ENCODE measurements at regions not wholly inside any gene's neighbourhood (a gene's known extent, or its start where the extent isn't known, plus 50 kb on each side); places are given as distances from the start of the nearest gene placed in this dataset.

DNA sequence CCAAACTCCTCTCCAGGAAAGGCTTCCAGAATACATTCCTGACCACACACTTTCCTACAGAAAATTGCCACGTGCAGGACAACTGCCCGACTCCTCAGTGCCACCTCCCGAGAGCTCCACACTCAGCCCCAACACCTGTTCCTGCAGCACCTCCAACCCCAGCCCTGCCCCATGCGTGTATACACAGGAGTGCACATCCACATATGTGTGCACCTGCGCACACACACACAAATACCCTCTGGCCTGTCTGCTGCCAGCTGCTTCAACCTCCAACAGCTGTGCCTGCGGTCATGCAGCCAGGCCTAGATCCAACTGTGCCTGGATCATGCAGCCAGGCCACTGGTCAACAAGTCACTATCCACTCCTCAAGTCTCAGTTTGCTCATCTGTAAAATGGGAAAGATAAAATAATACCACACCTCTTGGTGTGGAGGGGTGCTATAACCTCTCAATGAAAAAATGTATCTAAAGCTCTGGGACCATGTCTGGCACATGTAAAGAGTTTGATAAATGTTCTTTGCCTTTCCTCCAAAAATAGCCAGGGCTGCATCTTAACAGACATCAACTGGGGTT lies 152.1 kb upstream of the ID2 start:
- H3K27me3 Mint-ChIP-seq = peaks cover 4% of the 10 kb centered on the region
- H3K4me1 Mint-ChIP-seq (ENCODE audit: low read depth) = peaks cover 23% of the 10 kb centered on the region
- peaks cover 5% of the 10 kb centered on the region for H3K36me3 Mint-ChIP-seq (ENCODE audit: low read depth)
- peaks cover 13% of the 10 kb centered on the region for H3K9me3 Mint-ChIP-seq
- no peak overlapping the region for H3K27ac Mint-ChIP-seq
- H3K4me3 Mint-ChIP-seq = no peak overlapping the region

DNA sequence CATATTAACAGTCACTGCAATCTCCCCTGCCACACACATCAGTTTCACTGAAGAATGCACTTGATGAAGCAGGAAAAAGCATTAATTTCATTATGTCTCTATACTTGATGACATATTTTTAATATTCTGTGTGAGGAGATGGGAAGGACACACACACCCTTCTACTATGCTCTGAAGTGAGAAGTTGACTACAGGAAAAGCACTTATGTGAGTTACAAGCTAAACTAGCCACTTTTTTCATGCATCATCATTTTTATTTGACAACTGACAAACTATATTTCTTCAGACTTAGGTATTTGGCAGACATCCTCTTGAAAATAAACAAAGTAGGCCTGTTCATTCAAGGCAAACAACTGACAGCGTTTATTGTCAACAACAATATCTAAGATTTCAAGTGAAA lies 150.4 kb upstream of the ID2 start:
- Mint-ChIP-seq H3K9me3 (peaks cover 13% of the 10 kb centered on the region), H3K27me3 (peaks cover 4% of the 10 kb centered on the region), H3K4me1 (ENCODE audit: low read depth) (peaks cover 24% of the 10 kb centered on the region), H3K27ac (no peak overlapping the region), H3K36me3 (ENCODE audit: low read depth) (peaks cover 5% of the 10 kb centered on the region), H3K4me3 (no peak overlapping the region)

DNA sequence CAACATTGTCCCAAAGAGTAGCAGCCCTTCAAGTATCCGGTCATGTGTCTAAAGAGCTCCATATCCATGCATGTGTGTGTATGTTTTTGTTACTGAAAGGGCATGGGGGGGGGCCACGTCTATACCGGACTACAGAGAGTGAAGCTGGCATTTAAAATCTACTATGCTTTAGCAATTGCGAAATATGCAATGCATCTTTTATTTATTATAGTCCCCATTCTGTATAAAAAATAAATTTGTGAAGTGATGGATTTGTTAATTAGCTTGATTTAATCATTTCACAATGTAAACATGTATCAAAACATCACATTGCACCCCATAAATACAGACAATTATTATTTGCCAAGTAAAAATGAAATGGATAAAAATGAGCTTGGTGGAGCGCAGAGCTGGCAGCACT lies 149.4 kb upstream of the ID2 start:
- H3K27me3 Mint-ChIP-seq = peaks cover 4% of the 10 kb centered on the region
- H3K9me3 Mint-ChIP-seq = peaks cover 13% of the 10 kb centered on the region
- no peak overlapping the region for H3K4me3 Mint-ChIP-seq
- no peak overlapping the region for H3K27ac Mint-ChIP-seq
- H3K36me3 Mint-ChIP-seq (ENCODE audit: low read depth) = peaks cover 5% of the 10 kb centered on the region
- peaks cover 26% of the 10 kb centered on the region for H3K4me1 Mint-ChIP-seq (ENCODE audit: low read depth)

DNA sequence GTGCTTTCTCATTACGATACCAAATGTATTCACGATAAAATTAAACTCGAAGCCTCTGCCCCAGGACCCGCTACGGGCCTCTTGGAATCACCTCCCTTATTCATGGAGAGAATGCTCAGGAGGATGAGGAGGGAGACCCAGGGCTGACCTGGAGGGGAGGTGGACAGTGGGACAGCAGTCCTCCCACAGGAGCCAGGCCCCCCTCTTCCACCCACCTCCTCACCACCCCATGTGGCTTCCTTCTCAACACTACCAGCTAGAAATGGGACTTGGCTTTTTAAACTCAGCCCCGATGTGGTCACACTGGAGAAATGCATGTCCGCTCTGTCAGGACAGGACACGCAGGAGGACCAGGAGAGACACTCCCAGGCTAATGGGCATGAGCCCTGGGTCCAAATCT lies 147.9 kb upstream of the ID2 start:
- peaks cover 5% of the 10 kb centered on the region for H3K36me3 Mint-ChIP-seq (ENCODE audit: low read depth)
- H3K27me3 Mint-ChIP-seq = no peaks in the 10 kb centered on the region
- peaks cover 13% of the 10 kb centered on the region for H3K9me3 Mint-ChIP-seq
- H3K27ac Mint-ChIP-seq = no peak overlapping the region
- H3K4me1 Mint-ChIP-seq (ENCODE audit: low read depth) = peaks cover 37% of the 10 kb centered on the region
- no peak overlapping the region for H3K4me3 Mint-ChIP-seq

DNA sequence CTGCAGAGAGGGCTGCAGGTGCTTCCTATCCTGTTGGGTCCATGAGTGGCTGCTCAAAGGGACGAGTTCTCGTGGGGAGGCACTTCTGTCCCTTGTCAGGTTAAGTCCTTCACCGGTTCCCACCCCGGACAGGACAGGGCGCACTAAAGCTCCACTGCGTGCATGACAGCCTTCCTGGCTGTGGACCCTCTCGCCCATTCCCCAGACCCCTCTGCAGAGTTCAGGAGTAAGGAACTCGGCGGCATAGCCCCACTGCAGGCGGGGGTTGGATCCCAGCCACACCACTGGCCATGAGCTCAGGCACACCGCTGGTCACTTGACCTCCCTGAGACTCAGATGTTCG lies 147.5 kb upstream of the ID2 start:
- H3K27ac Mint-ChIP-seq = no peak overlapping the region
- H3K27me3 Mint-ChIP-seq = no peaks in the 10 kb centered on the region
- peaks cover 13% of the 10 kb centered on the region for H3K9me3 Mint-ChIP-seq
- H3K4me1 Mint-ChIP-seq (ENCODE audit: low read depth) = peaks cover 41% of the 10 kb centered on the region
- peaks cover 5% of the 10 kb centered on the region for H3K36me3 Mint-ChIP-seq (ENCODE audit: low read depth)
- H3K4me3 Mint-ChIP-seq = no peak overlapping the region

DNA sequence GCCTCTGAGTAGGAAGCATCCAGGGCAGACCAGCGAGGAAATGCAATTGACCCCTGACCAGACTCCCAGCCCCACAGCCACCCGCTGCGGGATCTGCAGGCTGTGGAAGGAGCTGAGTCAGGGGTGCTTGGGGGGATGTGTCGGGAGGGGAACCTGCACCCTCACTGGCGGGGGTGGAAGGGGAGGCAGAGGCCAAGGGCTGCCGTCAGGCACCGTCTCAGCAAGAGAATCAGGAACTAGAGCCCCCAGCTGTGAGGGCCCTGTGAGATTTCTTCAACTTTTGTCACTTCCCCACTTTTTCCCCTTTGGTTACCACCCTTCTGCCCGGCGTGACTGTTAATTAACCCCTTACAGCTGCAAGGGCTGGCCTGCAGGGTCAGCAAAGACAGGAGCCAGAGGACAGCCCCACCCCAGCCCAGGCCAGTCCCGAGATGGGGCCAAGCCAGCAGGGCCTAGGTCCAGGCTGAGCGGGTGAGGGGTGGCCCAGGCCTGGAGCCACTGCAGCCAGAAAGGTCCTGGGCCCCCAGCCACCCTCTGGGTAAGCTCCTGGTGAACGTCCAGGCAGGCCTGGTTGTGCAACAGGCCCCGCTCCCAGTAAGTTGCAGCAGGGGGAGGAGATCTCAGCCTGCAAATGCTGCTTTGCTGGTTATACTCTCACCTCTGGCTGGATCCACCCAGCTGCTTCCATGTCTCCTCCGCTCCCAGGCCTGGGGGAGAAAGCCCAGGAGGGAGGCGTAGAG lies 147.0 kb upstream of the ID2 start:
- Mint-ChIP-seq H3K9me3 (peaks cover 12% of the 10 kb centered on the region), H3K27me3 (no peaks in the 10 kb centered on the region), H3K4me1 (ENCODE audit: low read depth) (peaks cover 47% of the 10 kb centered on the region), H3K4me3 (no peak overlapping the region), H3K27ac (no peak overlapping the region), H3K36me3 (ENCODE audit: low read depth) (peaks cover 5% of the 10 kb centered on the region)

DNA sequence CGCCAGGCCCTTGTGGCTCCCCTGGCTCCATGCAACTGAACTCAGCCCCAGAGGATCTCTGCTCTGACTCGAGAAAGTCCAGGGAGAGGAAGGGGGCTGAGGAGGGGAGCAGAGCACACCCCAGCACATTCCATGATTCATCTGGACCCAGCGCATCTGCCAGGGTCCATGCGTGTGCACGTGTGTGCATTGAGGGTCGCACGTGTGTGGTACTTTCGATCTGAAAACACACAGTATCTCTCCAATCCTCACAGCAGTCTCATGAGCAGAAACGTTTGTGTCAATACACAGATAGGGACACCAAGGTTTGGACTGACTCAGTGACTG lies 146.4 kb upstream of the ID2 start:
- Mint-ChIP-seq H3K9me3 (peaks cover 9% of the 10 kb centered on the region), H3K4me1 (ENCODE audit: low read depth) (peaks cover 52% of the 10 kb centered on the region), H3K27ac (peak overlapping the region; percentile 82), H3K27me3 (no peaks in the 10 kb centered on the region), H3K36me3 (ENCODE audit: low read depth) (peaks cover 5% of the 10 kb centered on the region), H3K4me3 (no peak overlapping the region)

DNA sequence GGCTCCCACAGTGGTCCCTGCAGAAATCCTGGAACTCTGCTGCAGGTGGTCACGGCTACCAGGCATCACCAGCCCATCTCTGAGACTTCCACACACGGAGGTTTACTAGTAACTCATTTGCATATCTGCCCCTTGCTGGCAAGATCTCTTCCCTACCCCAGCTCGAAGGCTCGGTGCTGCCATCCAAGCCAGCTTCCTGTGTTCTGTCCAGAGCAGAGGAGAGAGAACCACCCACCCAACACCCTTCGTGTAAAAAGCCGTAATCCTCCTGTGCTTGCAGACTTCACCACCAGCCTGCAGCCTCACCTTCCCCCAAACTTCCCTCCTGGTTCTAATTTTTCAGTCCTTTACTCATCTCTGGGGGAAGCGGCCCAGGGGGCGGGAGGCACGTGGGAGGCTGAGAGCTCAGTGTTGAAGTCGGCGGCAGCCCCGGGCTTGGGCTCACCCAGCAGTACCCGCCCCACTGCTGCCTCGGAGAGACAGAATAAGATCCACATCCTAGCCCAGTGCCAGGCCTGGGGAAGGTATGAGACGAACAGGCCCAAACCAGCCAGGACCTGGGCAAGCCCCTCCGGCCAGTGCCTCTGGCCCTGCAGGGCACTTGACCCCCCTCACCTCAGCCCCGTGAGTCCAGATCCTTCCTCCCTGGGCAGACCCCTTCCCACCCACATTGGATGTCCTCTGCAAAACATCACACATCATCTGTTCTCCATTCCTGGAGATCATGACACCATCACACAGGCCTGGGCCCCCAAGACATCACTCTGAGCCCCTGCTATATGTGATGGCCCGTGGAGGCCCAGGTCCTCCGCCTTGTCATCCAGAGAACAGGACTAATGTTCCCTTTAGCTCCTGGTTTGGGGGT lies 145.8 kb upstream of the ID2 start:
- peaks cover 58% of the 10 kb centered on the region for H3K4me1 Mint-ChIP-seq (ENCODE audit: low read depth)
- no peaks in the 10 kb centered on the region for H3K27me3 Mint-ChIP-seq
- peak overlapping the region; percentile 82 for H3K27ac Mint-ChIP-seq
- H3K9me3 Mint-ChIP-seq = peaks cover 7% of the 10 kb centered on the region
- peak overlapping the region; percentile 4 for H3K4me3 Mint-ChIP-seq
- peaks cover 3% of the 10 kb centered on the region for H3K36me3 Mint-ChIP-seq (ENCODE audit: low read depth)

DNA sequence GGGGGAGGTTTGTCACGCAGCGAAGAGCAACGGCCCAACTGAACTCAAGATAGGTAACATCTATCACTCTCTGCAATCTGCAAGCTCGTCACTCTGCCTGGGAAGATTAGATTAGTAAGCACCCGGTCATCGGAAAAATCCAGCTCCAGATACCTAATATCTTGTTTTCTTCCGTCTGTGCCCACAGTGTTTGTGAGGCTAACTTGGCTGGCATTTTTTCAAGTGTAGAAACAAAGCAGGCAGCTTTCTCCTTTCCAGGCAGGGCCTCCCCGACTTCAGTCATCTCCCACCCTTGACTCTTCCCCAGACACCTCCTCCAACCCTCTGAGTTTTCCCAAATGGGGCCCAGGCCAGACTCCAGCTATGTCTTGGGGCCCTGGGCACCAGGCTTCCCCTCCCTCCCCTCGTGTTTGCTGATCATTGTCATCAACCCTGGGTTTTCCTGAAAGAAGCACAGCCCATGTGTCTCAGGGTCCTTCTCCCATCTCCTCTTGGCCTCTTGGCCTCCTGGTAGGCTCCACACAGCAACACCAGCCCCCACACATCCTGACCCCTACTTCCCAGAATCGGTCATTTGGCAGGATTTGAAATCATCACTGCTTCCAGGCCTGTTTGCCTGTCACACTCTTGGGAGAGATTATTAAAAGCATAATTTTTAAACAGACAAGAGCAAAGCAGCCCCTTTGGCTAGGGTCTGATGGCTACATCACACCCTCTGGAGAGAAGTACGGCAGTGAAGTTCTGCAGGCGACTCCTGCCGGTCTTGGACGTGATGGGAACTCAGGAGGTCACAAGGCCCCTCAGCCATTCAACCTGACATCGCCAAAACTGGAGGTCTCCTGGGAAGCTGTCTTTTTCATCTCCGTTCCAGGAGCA lies 144.9 kb upstream of the ID2 start:
- H3K36me3 Mint-ChIP-seq (ENCODE audit: low read depth) = peaks cover 7% of the 10 kb centered on the region
- peak overlapping the region; percentile 80 for H3K27ac Mint-ChIP-seq
- peaks cover 67% of the 10 kb centered on the region for H3K4me1 Mint-ChIP-seq (ENCODE audit: low read depth)
- peaks cover 4% of the 10 kb centered on the region for H3K9me3 Mint-ChIP-seq
- H3K27me3 Mint-ChIP-seq = no peaks in the 10 kb centered on the region
- H3K4me3 Mint-ChIP-seq = peak overlapping the region; percentile 4

DNA sequence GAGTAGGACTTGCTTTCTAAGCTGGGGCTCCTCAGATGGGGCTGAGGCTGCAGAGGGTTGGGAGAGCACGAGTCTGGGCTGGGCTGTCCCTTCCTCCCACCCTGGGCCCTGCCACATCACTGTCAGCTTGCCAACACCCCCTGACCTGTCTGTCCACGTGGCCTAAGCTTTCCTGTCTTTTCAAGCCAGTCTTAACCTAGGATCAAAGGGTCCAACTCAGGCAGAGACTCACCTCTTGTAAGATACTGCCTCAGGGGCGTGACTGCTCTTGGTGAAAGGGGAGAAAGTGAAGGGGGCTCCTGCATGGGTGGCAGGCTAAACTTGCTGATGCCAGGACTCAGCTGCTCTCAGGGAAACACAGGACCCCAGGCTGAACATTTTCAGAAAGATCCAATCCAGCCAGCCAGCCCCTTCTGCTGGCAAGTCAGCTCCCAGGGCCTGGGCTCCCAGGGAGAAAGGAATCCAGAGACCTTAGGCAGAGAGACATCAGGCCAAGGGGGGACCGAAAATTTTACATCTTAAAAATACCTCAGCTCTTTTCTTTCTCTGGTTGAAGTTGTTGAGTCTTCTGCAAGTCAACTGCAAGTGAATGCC lies 144.2 kb upstream of the ID2 start:
- H3K4me3 Mint-ChIP-seq = no peak overlapping the region
- H3K36me3 Mint-ChIP-seq (ENCODE audit: low read depth) = peaks cover 8% of the 10 kb centered on the region
- H3K27ac Mint-ChIP-seq = peak overlapping the region; percentile 83
- no peaks in the 10 kb centered on the region for H3K27me3 Mint-ChIP-seq
- H3K4me1 Mint-ChIP-seq (ENCODE audit: low read depth) = peaks cover 74% of the 10 kb centered on the region
- peaks cover 3% of the 10 kb centered on the region for H3K9me3 Mint-ChIP-seq

DNA sequence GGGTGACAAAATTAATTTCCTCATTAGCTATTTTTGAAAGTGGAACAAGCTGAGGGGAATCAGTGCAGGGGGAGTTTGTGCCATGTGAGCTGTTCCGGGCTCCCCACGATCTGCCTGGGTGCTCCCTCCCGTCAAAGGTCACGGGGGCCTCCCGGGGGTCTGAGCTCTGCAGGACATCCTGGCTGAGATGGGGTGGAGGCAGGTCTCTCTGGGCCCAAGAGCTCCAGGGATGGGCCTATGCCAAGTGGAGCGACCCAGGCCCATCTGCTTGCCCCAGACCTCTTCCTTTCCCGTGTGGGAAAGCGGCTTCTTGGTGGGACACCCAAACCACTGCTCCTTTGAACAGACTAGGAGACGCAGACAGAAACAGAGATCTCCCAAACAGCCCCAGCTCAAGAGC lies 143.3 kb upstream of the ID2 start:
- H3K27me3 Mint-ChIP-seq = no peaks in the 10 kb centered on the region
- no peak overlapping the region for H3K4me3 Mint-ChIP-seq
- H3K36me3 Mint-ChIP-seq (ENCODE audit: low read depth) = peaks cover 8% of the 10 kb centered on the region
- H3K9me3 Mint-ChIP-seq = no peaks in the 10 kb centered on the region
- H3K4me1 Mint-ChIP-seq (ENCODE audit: low read depth) = peaks cover 83% of the 10 kb centered on the region
- peak overlapping the region; percentile 83 for H3K27ac Mint-ChIP-seq

DNA sequence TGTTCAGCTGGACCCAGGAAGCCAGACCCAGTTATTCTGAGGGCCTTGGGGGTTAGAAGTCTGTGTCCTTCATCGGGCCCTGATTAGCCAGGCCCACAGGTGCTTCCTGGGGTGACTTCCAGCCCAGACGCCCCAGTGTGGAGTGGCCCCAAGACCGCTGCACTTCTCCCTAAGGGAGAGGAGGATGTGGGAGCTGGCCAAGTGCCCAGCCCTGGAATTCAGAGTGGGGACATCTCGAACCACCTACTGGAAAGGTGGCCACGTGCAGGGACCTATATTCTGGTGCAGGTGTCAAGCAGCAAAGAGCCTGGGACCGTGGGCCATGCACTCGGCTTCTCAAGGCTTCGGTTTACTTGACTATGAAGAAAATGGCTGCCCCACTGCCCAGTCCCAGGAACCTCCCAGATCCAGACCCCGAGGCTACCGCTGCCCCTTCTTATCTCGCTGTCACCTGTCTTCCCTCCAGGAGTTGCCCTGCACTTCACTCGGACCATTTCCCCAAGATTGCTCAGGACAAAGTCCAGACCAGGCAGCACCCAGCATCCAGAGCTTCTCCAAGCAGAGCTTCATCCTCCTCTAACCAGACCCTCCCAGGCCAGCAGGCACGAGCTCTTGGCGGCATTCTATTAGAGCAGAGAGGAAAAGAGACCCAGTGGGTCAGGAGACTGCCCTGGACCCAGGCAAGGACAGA lies 142.8 kb upstream of the ID2 start:
- no peak overlapping the region for H3K4me3 Mint-ChIP-seq
- no peaks in the 10 kb centered on the region for H3K27me3 Mint-ChIP-seq
- H3K4me1 Mint-ChIP-seq (ENCODE audit: low read depth) = peaks cover 89% of the 10 kb centered on the region
- peaks cover 8% of the 10 kb centered on the region for H3K36me3 Mint-ChIP-seq (ENCODE audit: low read depth)
- peak overlapping the region; percentile 49 for H3K27ac Mint-ChIP-seq
- H3K9me3 Mint-ChIP-seq = no peaks in the 10 kb centered on the region

DNA sequence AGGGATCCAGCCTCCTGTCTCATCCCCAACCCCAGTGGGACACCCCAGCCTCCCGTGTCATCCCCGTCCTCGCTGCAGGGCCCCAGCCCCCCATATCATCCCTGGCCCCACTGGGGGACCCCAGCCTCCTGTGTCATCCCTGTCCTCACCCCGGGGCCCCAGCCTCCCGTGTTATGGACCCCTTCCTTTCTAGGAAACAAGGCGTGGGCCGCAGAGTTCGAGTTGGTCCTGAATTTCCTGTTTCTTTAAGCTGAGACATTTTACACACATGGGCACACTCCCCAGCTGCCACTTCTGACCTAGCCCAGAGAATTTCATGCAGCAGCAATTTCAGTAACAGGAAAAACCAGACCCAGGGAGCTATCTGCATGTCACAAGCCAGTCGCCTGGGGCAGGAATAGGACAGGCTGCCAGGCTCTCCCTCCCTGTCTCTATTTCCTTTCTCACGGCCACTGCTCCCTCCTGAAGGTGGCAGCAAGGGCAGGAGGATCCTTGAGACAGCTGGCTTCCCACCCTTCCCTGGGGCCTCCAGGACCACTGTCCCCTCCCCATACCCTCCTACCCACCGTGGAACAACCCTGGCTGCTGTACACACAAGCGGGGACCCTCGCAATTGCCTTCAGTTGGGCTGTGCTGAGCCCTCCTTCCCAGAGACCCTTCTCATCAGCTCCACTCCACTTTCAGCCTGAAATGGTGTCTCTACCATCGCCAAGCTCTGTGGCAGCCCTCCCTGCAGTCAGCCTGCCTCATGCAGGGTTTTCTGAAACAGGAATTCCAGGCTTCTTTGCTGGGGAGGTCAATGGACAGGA lies 141.9 kb upstream of the ID2 start:
- Mint-ChIP-seq H3K4me3 (no peak overlapping the region), H3K27me3 (no peaks in the 10 kb centered on the region), H3K4me1 (ENCODE audit: low read depth) (peaks cover 95% of the 10 kb centered on the region), H3K36me3 (ENCODE audit: low read depth) (peaks cover 8% of the 10 kb centered on the region), H3K27ac (peak overlapping the region; percentile 74), H3K9me3 (no peaks in the 10 kb centered on the region)
